ENCODE measurements at regions not wholly inside any gene's neighbourhood (a gene's known extent, or its start where the extent isn't known, plus 50 kb on each side); places are given as distances from the start of the nearest gene placed in this dataset.

DNA sequence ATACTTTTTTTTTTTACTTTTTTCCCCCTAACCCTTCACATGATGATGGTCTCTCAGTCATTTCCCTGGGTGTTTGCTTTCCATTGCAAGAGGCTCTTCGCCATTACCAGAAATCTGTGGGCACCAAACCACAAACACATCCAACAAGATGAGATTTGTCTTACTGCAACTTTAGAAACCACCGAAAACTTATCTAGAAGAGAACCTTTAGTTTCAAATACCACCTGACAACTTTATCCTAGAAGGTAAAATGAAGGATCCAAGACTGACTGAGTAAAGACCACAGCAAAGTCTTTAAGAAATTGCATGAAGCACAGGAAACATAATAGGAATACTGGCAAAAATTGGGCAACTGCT, 363.3 kb upstream of the MBL2 start:
- TF ChIP-seq, protein P1, sequence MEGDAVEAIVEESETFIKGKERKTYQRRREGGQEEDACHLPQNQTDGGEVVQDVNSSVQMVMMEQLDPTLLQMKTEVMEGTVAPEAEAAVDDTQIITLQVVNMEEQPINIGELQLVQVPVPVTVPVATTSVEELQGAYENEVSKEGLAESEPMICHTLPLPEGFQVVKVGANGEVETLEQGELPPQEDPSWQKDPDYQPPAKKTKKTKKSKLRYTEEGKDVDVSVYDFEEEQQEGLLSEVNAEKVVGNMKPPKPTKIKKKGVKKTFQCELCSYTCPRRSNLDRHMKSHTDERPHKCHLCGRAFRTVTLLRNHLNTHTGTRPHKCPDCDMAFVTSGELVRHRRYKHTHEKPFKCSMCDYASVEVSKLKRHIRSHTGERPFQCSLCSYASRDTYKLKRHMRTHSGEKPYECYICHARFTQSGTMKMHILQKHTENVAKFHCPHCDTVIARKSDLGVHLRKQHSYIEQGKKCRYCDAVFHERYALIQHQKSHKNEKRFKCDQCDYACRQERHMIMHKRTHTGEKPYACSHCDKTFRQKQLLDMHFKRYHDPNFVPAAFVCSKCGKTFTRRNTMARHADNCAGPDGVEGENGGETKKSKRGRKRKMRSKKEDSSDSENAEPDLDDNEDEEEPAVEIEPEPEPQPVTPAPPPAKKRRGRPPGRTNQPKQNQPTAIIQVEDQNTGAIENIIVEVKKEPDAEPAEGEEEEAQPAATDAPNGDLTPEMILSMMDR (IDR thresholded peaks at IDR 0.05; ENCODE audit: poor library complexity, severe bottlenecking), result no peak
- TF ChIP-seq SMC3 (conservative IDR thresholded peaks at IDR 0.05; ENCODE audit: poor library complexity), result no peak
